ENCODE measurements at regions not wholly inside any gene's neighbourhood (a gene's known extent, or its start where the extent isn't known, plus 50 kb on each side); places are given as distances from the start of the nearest gene placed in this dataset.

DNA sequence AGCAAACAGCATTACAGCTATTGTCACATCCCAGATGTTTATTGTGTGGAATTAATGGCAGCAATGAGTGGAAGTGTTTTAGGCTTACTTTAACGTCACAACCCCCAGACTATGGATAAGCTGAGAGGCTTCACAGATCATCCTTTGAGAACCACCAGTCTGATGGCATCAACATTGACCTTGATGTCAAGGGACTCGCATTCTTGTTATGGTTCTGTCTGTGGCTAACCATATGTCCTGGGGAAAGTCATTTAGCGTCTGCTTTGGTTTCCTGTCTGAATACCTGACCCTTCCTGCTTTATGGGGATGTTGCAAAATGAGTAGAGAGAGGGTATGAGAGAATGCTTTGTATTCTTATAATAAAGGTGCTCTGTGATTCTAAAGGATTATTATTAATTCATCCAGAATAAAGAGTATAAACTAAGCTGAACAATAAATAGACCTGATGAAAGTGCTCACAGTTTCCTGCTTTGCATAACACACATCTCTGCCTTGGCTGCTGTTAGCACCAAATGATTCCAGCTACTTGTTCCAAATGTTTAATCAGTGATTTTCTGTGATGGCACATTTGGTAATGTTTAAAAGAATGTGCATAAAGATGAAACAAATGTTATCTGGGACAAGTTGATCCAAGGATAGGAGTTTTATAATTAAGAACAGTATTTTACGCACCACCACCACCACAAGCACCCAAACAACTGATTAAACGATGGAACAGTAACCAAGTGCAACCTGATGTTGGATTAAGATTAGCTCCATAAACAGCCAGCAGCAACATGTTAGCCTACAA is 116.9 kb upstream of the LRIG3 start:
- H3K27me3 Mint-ChIP-seq (ENCODE audit: low read depth): no peaks in the 10 kb centered on the region
- no peak overlapping the region for H3K27ac Mint-ChIP-seq
- H4K91ac ChIP-seq (ENCODE audit: insufficient read length, low read depth, low read length): no peak overlapping the region
- peaks cover 16 to 17% of the 10 kb centered on the region in 2 experiments for H3K4me1 Mint-ChIP-seq
- no peaks in the 10 kb centered on the region for H4K20me1 ChIP-seq (ENCODE audit: control insufficient read depth, insufficient read depth, insufficient read length)
- H3K14ac ChIP-seq (ENCODE audit: insufficient read depth, low read length): no peak overlapping the region
- no peak overlapping the region for H3K56ac ChIP-seq (ENCODE audit: insufficient read length, low read depth, low read length)
- H3K27me3 ChIP-seq (ENCODE audit: insufficient read depth, low read length): no peaks in the 10 kb centered on the region
- no peak overlapping the region for H4K5ac ChIP-seq (ENCODE audit: insufficient read length, low read depth, low read length)
- H3K4me2 ChIP-seq (ENCODE audit: insufficient read depth, insufficient read length, low read length): no peak overlapping the region
- TF ChIP-seq, protein P1, sequence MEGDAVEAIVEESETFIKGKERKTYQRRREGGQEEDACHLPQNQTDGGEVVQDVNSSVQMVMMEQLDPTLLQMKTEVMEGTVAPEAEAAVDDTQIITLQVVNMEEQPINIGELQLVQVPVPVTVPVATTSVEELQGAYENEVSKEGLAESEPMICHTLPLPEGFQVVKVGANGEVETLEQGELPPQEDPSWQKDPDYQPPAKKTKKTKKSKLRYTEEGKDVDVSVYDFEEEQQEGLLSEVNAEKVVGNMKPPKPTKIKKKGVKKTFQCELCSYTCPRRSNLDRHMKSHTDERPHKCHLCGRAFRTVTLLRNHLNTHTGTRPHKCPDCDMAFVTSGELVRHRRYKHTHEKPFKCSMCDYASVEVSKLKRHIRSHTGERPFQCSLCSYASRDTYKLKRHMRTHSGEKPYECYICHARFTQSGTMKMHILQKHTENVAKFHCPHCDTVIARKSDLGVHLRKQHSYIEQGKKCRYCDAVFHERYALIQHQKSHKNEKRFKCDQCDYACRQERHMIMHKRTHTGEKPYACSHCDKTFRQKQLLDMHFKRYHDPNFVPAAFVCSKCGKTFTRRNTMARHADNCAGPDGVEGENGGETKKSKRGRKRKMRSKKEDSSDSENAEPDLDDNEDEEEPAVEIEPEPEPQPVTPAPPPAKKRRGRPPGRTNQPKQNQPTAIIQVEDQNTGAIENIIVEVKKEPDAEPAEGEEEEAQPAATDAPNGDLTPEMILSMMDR (conservative IDR thresholded peaks at IDR 0.05): no peak
- no peak overlapping the region for H2BK12ac ChIP-seq (ENCODE audit: insufficient read length, low read depth, low read length)
- no peaks in the 10 kb centered on the region for H3K36me3 Mint-ChIP-seq (ENCODE audit: insufficient read depth in 1 of 3, low read depth in 3 of 3)
- WGBS (ENCODE audit: extremely low coverage, insufficient read length, low lambda C conversion rate): no CpG with 5 or more reads among the region's 5 CpGs
- H2BK120ac ChIP-seq (ENCODE audit: low read depth, low read length, poor library complexity, severe bottlenecking): no peak overlapping the region
- no peaks in the 10 kb centered on the region for H3K79me2 ChIP-seq (ENCODE audit: insufficient read depth, low read length)
- no peak overlapping the region for H3K18ac ChIP-seq (ENCODE audit: insufficient read length, low read depth, low read length)
- no peak overlapping the region for H4K8ac ChIP-seq (replicated peaks; ENCODE audit: insufficient read length, low read depth, low read length)
- H2AFZ ChIP-seq (ENCODE audit: low read length): no peak overlapping the region
- no peak for DNase-seq
- no peak overlapping the region for H2AK5ac ChIP-seq (ENCODE audit: insufficient read length, low read length)
- H2BK5ac ChIP-seq (ENCODE audit: insufficient read length, low read length): no peak overlapping the region
- 0 out of 2 replicates have a peak, but pooled peaks cover 2% of the 10 kb centered on the region for H3K4me1 ChIP-seq (ENCODE audit: insufficient read depth, low read length)
- H2BK20ac ChIP-seq (ENCODE audit: low read depth, low read length, poor library complexity, severe bottlenecking): no peak overlapping the region
- H3K9me3 ChIP-seq (ENCODE audit: control insufficient read depth, low read depth, low read length): no peaks in the 10 kb centered on the region
- H3T11ph ChIP-seq (ENCODE audit: low read length): no peak overlapping the region
- H3K23ac ChIP-seq (ENCODE audit: insufficient read length, low read depth, low read length): no peak overlapping the region
- H3K27ac ChIP-seq (ENCODE audit: insufficient read length, low read depth, low read length): no peak overlapping the region
- H3K23me2 ChIP-seq (ENCODE audit: insufficient read length, low read depth, low read length, poor library complexity, severe bottlenecking): no peaks in the 10 kb centered on the region
- no peak overlapping the region for H3K4ac ChIP-seq (ENCODE audit: low read depth, low read length)
- no peak overlapping the region for H2BK15ac ChIP-seq (ENCODE audit: low read depth, low read length)
- no peaks in the 10 kb centered on the region for H3K79me1 ChIP-seq (ENCODE audit: insufficient read depth, low read depth, low read length, poor library complexity, severe bottlenecking)
- no peak overlapping the region for H3K4me3 Mint-ChIP-seq
- H3K9me3 Mint-ChIP-seq: no peaks in the 10 kb centered on the region
- H3K9ac ChIP-seq (ENCODE audit: extremely low read depth, insufficient read length, low read length): no peak overlapping the region
